DND-41 (cell line): ENCODE measurements at regions not wholly inside any gene's neighbourhood (a gene's known extent, or its start where the extent isn't known, plus 50 kb on each side); places are given as distances from the start of the nearest gene placed in this dataset.
"Not testable (repeated sequence)": the region's sequence is repeated elsewhere in the genome, so short reads cannot be mapped to it uniquely, and the experiment has no call there.

Source experiments
- ATAC-seq: fragments of 200-7000 bp; cut with Tn5 transposase; 3 replicates; pipeline ENCODE4 v1.9.1; 2021; ENCODE audit warnings: low read depth; ENCODE audit not compliant: insufficient read depth
- DNase-seq: peaks from one replicate; pipeline ENCODE4 v3.0.0-alpha.2; 2020
- H2AFZ ChIP-seq: 2 replicates; pipeline ENCODE4 v1.6.0; 2012; ENCODE audit warnings: low read depth, low read length
- H3K27ac ChIP-seq: 2 replicates; pipeline ENCODE4 v1.5.1; 2012; ENCODE audit warnings: low read length, inconsistent platforms
- H3K27me3 ChIP-seq: fragments of 200-600 bp; sonication (generic); 2 replicates; pipeline ENCODE4 v1.6.0; 2012; ENCODE audit warnings: low read length, mild to moderate bottlenecking, inconsistent platforms; ENCODE audit not compliant: insufficient read depth, poor library complexity
- H3K36me3 ChIP-seq: 2 replicates; pipeline ENCODE4 v1.5.1; 2012; ENCODE audit warnings: low read length, inconsistent platforms; ENCODE audit not compliant: insufficient read depth
- H3K4me1 ChIP-seq: 2 replicates; pipeline ENCODE4 v1.5.1; 2012; ENCODE audit warnings: mild to moderate bottlenecking, low read length; ENCODE audit not compliant: insufficient read depth
- H3K4me2 ChIP-seq: 2 replicates; pipeline ENCODE4 v1.6.0; 2012; ENCODE audit warnings: mild to moderate bottlenecking, moderate library complexity, low read length, inconsistent platforms; ENCODE audit not compliant: insufficient read depth
- H3K4me3 ChIP-seq, 2 experiments: fragments of 200-600 bp in 1 of 2; shearing (Covaris generic) in 1 of 2; 2 replicates each; pipeline ENCODE4 v1.5.1; 2012 to 2016; ENCODE audit warnings: inconsistent platforms in 2 of 2, low read length in 2 of 2, mild to moderate bottlenecking in 2 of 2, low read depth in 1 of 2, moderate library complexity in 1 of 2
- H3K79me2 ChIP-seq: 2 replicates; pipeline ENCODE4 v1.6.0; 2012; ENCODE audit warnings: low read length, inconsistent platforms; ENCODE audit not compliant: insufficient read depth
- H3K9ac ChIP-seq: 2 replicates; pipeline ENCODE4 v1.6.0; 2012; ENCODE audit warnings: low read depth, mild to moderate bottlenecking, inconsistent platforms, low read length, moderate library complexity
- H3K9me3 ChIP-seq: 2 replicates; pipeline ENCODE4 v1.5.1; 2012; ENCODE audit warnings: low read length, moderate library complexity, mild to moderate bottlenecking, inconsistent platforms; ENCODE audit not compliant: insufficient read depth, severe bottlenecking
- H4K20me1 ChIP-seq: 2 replicates; pipeline ENCODE4 v1.6.0; 2012; ENCODE audit warnings: low read length; ENCODE audit not compliant: insufficient read depth
- CTCF ChIP-seq: IDR thresholded peaks from 2 replicates; pipeline ENCODE4 v1.5.1; 2012; ENCODE audit warnings: borderline replicate concordance, low read length, moderate library complexity, mild to moderate bottlenecking; ENCODE audit not compliant: poor library complexity, severe bottlenecking; ENCODE audit errors: extremely low read depth
- EZH2 ChIP-seq: IDR thresholded peaks from 3 replicates; pipeline ENCODE4 v1.6.1; 2012; ENCODE audit warnings: borderline replicate concordance, low read depth, mild to moderate bottlenecking, moderate library complexity, low read length, inconsistent platforms; ENCODE audit not compliant: severe bottlenecking

- Histone ChIP-seq H3K79me2 (no peaks in the 10 kb centered on the region), H3K4me3 (no peak overlapping the region), H2AFZ (no peak overlapping the region), H3K27ac (no peak overlapping the region), H4K20me1 (no peaks in the 10 kb centered on the region), H3K9me3 (no peaks in the 10 kb centered on the region), H3K4me1 (no peaks in the 10 kb centered on the region), H3K27me3 (no peaks in the 10 kb centered on the region), H3K36me3 (no peaks in the 10 kb centered on the region), H3K4me2 (no peak overlapping the region), H3K9ac (no peak overlapping the region)
- DNase-seq (no peak), ATAC-seq (no peak)
- TF ChIP-seq EZH2 (no peak), CTCF (no peak)
Observed at GRCh38 chr6:97775012-97775411, 492.0 kb upstream of the MMS22L start.

- Histone ChIP-seq H3K4me3 (no peak overlapping the region), H3K79me2 (no peaks in the 10 kb centered on the region), H2AFZ (no peak overlapping the region), H3K4me1 (no peaks in the 10 kb centered on the region), H3K36me3 (no peaks in the 10 kb centered on the region), H3K27me3 (no peaks in the 10 kb centered on the region), H4K20me1 (no peaks in the 10 kb centered on the region), H3K4me2 (no peak overlapping the region), H3K27ac (no peak overlapping the region), H3K9ac (no peak overlapping the region), H3K9me3 (no peaks in the 10 kb centered on the region)
- no peak for DNase-seq
- TF ChIP-seq CTCF, result no peak
- no peak for TF ChIP-seq EZH2
- no peak for ATAC-seq
Observed at GRCh38 chr6:97778290-97779038, 495.4 kb upstream of the MMS22L start.

- H3K79me2 ChIP-seq, H2AFZ ChIP-seq, H3K27ac ChIP-seq, ATAC-seq, DNase-seq, H3K36me3 ChIP-seq, H3K9ac ChIP-seq, H3K9me3 ChIP-seq, H4K20me1 ChIP-seq, H3K4me1 ChIP-seq, H3K4me2 ChIP-seq, H3K4me3 ChIP-seq, H3K27me3 ChIP-seq: not testable (repeated sequence)
Observed at GRCh38 chr6:97779039-97779766, 496.2 kb upstream of the MMS22L start.

DNA sequence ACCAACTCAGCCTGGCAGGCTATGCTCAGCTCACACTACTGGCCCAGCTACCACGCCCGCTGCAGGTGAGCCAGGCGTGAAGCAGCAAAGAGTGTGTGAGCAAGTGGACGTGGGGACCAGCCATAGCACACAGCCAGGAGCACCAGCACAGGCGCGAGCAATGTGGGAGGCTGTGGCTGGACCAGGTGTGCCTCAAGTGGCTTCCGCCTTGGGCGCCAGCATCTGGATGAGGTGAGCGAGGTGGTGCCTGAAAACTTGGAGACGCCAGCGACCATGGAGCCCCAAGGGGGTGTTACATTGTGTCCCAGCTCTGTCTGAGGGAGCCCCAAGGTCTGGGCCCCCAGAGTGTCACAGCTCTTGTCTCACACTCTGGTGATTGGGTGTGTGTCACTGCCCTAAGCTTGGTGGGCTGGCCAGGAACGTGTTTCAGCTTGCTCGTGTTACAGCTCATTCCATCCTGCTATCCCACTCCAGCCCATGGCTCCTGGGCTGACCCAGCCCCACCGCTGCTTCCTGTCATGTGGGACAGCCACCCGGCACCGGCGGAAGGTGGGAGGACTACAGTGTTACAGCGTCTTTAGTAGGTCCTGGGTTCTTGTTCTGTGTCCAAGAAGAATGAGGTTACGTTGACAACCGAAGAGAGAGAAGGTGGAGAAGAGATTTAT is 508.0 kb upstream of the MMS22L start:
- H3K4me2 ChIP-seq, result no peak overlapping the region
- H3K9me3 ChIP-seq, result no peaks in the 10 kb centered on the region
- H3K4me1 ChIP-seq, result no peaks in the 10 kb centered on the region
- DNase-seq, result no peak
- no peaks in the 10 kb centered on the region for H3K27me3 ChIP-seq
- no peak overlapping the region for H3K9ac ChIP-seq
- H3K36me3 ChIP-seq, result no peaks in the 10 kb centered on the region
- no peaks in the 10 kb centered on the region for H3K79me2 ChIP-seq
- no peak overlapping the region for H2AFZ ChIP-seq
- no peak for ATAC-seq
- TF ChIP-seq CTCF (no peak), EZH2 (no peak)
- no peak overlapping the region for H3K4me3 ChIP-seq
- H3K27ac ChIP-seq, result no peak overlapping the region
- H4K20me1 ChIP-seq, result no peaks in the 10 kb centered on the region
